Brain pericyte (primary cell): ENCODE measurements at regions not wholly inside any gene's neighbourhood (a gene's known extent, or its start where the extent isn't known, plus 50 kb on each side); places are given as distances from the start of the nearest gene placed in this dataset.

Experiments
- DNase-seq: peaks from one replicate; pipeline ENCODE4 v3.0.0-alpha.2; 2012; ENCODE audit warnings: low read depth, low spot score

DNA sequence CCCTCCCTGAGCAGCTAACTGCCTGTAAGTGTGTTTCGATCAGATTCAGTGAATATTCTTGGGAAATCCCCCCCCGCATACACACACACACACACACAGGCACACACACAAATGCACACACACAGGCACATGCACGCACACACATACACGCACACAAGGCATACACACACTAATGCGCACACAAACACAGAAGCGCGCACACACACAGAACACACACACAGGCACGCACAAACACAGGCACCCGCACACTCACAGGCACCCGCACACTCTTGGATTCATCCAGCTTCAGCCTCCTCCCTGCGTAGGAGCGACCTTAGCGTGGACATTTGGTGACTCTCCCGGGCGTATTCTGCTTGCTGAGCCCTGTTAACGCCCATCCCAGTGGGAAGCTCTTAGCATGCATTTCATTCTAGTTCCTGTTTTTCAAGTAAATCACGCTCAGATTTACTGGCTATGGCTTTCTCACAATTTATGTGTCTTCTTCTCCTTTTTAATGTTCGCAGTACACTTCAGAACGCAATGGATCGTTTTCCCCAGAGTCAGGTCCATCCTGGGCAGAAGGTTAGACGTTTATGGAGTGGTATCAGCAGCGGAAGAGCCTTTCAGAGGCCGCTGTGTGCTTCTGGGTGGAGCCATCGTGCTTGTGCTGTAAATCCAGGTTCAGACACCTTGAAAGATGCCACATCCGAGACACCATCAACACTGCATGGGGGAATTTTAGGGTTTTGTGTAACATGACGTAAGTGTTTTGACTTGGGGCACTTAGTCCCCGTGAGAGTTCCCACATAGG is 656.6 kb downstream of the GALR1 start:
- no peak for DNase-seq

DNA sequence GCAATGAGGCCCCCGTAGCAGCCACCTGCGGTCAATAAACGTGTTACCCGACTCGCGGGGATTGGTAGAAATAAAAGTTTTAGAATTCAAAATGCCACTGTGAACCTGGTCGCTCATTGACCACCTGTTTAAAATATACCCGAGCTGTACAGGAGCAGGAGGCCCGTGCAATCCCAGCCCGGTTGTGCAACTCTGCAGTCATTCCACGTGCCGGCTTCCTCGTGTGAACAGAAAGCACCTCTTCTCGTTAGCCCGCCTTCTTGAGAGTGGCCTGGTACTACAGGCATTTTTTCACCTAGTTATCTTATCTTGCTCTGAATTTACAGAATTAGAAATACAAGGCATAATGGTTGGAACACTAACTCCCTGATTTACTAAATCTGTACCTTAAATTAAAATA is 660.7 kb downstream of the GALR1 start:
- no peak for DNase-seq

DNA sequence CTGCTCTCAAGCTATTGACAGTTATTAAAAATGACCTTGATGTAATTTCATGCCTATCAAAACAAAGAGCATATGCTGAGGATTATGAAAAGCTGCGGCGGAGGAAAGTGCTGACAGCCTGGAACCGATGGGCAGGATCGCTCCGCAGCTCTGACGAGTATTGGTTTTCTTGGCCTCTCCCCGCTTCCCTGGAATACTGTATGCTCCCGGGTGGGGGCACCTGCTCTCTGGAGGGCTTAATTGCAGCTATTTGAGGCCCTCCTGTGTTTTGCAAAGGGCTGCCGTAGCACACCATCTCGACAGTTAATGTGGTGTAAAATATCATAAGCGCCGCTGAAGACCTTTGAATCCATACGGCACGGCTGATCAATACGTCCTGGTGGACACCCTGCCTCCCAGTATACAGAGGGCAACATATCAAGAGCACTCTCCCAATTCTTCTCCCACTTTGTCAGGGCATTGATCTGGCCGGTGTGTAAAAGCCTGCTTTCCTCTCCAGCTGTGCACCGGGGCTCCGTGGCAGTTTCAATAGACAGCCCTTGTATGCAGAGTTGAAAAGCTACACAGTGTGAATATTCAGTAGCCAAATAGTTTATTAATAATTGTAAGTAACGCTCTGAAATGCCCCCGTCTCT is 662.4 kb downstream of the GALR1 start:
- no peak for DNase-seq

DNA sequence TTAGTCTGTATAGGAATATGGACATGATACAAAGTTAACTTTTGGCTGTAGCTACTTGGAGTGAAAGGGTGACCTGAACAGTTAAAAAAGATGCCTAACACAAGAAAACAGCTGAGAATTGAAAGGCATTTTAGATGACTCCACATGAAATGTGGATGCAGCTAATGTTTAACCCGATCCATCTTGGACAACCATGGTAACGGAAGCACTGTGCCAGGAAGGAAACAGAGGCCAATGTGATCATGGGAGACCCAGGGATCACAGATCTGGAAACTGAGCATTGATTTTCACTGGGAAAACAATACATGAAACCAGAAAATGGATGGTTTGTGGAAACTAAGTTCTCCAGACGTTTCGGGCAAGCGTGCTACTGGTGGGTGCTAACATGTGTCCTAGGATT is 669.1 kb downstream of the GALR1 start:
- no peak for DNase-seq

DNA sequence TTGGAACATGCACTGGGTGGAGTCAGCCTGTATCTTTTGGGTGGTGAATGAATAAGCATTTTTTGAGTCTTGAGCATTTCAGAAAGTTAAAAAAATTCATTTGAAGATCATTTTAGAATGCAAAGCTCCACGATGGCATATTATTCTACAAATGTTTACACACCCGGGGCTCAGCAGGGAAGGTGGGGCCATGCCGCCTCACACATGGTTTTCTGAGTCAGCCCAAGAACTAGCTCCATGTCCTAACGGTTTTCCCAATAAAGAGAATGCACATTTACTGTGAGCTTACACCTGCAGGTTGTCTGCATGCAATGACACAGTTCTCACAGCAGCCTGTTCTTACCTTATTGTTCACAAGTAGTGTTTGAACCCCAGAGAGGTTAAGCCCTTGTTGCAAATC is 670.3 kb downstream of the GALR1 start:
- no peak for DNase-seq

DNA sequence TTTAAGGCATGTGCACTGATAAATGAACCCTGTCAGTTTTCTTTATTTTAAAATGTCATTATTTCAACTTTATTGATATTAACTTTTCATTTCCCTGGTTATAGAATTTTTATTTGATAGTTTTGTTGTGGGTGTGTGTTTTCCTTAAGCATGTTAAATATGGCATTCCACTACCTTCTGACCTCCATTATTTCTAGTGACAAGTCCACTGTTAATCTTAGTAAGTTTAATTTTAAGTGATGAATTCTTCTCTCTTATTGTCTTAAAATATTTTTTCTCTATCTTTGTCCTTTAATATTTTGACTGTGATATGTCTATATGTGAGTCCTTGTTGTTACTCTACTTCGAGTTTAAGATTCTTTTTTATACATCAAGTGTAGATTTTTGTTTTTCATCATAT is 685.7 kb downstream of the GALR1 start:
- DNase-seq = no peak

DNA sequence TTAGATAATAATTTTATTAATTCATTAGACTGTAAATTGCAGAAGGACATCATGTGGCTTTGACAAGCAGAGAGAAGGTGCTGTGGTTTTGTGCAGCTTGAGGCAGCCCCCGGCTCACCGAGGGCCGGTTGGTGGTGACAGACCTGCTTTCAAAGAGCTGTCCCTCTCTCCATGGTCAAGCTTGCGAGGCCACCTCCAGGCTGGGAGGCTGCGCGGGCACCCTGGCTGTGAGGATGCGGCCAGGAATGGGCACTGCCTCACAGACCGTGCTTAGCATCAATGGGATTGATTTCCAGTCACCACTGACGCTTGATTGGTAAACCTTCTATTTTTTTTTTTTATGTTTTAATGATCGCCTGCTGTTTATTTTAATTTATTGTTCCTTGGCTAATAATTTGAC is 690.9 kb downstream of the GALR1 start:
- DNase-seq = no peak

DNA sequence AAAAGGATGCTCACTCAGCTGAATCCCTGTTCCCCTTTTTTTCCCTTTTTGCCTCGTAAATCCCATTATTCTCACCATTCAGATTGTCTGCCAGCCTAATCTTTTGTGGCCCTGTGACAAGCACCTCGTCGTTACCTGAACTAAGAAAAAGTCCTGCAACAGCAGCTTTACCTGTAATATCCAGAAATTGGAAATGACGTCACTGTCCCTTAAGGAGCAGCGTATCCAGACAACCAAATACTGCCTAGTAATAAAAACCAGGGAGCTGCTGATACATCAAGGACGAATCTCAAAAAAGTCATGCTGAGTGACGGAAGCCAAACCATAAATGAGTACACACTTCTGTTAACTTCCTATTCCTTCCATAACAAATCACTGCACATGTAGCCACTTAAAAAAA is 694.9 kb downstream of the GALR1 start:
- no peak for DNase-seq

DNA sequence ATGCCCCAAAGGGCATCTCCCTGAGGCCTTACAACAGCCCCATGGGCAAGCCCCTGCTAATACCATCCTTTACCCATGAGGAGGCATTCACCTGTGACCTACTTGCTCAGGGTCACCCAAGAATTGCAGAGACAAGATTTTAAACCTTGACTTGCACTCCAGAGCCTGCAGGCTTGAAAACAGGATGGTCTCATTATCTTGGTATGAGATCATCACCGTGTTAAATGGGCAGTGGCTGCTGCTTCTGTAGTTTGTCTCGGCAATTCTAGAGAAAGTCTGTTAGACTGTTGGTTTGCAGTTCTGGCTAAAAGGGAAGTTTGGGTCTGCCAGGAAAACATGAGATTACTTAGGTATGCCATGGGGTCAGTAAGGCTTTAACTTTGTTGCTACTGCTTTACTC is 698.9 kb downstream of the GALR1 start:
- no peak for DNase-seq

DNA sequence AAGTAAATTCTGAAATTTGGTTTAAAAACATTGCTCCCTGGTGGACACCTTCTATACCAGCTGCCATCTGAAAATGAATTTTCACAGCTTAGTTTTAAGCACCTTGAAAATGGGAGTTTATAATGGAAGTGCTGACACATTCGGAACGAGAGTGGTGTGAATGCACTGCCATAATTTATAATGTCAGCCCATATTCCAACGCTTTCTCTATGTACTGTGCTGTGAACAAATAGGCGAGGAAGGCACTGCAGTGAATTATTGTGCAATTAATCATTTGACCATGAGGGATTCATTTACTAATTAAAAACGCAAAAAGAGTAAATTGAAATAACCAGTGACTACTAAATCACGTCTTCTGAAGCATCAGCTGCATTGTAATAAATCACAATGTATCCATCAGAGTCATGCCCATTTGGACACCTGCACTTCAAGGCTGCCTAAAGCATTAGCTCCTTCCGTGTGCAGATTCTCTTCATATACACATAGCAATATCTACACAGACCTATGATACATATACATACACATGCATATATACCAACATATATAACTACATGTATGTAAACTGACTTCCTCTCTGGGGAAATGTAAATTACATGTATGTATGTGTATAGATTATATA is 699.8 kb downstream of the GALR1 start:
- DNase-seq = no peak

DNA sequence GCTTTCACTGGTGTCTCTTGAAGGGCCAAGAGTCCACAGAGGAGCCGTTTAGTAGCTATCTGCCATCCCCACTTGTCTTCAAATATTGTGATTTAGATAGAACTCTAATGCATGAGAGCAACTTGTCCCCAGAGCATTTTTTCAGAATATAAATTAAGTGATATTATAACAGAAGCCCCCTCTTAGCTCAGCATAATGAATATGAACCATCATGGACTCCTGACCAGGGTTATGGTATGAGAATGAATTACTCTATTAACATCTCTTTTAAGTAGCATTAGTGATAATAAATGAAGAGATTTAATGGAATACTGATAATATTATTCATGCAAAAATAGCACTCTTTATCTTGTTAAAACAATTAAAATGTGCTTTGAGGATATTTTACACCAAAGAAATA is 709.6 kb downstream of the GALR1 start:
- no peak for DNase-seq

DNA sequence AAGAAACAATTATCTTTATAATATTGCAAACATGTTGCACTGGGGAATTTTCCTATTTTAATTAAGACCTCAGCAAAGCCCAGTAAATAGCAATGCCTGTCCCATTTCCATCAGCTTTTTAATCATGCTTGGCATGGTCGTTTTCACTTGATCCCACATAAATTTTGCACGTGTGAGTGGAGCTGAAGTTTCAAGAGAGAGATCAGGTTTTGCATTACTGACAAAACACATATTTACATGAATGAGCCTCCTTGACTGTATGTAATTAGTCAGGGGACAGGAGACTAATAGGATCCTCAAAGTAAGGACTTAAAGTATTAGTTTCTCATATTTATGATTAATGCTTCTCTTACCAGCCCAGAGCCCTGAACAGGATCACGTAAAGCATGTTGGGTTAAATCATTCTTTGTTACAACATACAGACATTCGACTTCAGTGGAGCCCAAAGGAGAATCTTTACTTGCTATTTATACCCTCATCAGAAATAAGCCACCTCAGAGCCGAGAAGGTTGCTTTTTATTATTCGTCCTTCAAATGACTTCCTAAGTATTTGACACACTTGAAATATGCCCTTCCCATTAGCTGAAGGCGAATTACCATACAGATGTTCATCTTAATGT is 711.3 kb downstream of the GALR1 start:
- DNase-seq = no peak

DNA sequence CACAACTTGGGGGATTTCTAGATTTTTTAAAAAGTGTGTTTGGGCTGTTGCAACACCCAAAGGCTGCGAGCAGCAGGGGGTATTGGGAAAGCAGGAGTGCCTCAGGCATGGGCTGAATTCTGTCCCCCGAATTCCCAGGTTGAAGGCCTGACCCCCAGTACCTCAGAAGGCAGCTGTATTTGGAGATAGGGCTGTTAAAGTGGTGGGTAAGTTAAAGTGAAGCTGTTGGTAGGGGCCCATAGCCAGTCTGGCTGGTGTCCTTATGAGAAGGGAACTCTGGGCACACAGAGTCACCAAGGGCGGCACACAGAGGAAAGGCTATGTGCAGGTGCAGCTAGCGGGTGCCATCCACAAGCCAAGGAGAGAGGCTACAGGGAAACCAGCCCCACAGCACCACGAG is 717.4 kb downstream of the GALR1 start:
- no peak for DNase-seq

DNA sequence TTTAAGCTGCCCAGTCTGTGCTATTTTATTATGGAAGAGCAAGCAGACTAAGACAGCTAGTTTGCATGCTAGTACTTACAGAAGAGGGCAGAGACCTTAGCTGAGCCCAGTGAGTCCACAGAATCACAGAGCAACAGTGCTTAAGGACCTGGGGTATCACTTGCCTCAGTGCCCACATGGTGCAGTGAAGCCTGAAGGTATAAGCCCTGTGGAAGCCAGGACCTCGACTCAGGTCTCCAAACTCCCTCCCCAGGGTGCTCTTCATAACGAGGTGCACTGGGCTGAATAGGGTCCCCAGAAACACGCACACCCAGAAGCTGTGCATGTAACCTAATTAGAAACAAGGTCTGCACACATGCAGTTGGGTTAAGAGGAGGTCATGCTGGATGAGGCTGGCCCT is 718.1 kb downstream of the GALR1 start:
- no peak for DNase-seq

DNA sequence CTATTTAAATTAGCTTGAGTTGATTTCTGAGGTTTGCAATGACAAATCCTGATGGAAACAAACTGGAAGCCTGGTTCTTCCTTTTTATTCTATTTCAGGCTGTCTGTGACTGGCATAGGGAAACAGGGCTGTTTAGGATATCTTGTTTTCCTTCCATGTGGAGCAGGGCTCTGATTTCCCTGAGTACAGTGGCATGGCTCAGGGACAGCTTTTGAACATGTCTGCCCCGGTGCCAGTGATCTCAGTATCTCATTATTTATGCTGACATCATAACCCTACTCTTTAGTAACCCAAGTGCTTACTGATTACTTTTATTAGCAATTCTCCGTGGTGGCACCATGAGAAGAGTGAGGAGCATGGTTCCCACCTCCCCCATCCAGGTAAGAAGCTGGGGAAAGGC is 720.3 kb downstream of the GALR1 start:
- DNase-seq = no peak

DNA sequence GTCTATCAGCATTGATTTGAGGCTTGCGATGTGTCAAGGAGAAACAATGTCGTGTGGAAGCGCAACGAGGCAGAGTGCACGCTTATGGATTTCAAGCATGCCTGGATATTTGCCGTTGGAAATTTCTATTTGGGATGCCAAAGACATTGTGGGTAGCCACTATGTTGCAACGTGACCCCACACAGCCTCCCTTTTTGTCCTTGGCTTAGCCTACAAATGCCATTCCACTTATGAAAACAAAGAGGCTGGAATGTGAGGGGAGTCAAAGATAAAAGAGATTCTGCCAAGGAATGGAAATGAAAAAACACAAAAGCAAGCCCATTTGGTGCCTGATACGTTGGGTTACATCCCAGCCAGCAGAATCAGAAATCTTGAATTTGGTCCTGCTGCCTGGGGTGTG is 721.2 kb downstream of the GALR1 start:
- DNase-seq = no peak

DNA sequence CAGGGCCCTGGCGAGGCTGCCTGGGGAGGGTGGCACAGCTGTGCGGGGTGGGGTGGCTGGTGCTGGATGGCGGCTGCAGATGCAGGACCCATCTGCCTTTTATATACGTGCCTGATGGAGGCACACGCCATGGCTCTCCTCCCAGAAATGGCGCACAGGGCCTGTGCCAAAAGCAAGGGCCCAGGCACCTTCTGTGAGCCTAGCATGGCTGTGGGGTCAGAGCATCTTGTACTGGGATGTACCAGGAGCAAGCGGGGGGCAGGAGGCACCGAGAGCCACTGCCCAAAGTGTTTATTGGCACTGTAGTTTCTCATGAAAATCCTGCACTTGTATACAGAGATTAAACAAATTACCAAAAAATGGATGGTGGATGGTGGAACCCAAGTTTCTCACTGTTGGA is 724.1 kb downstream of the GALR1 start:
- DNase-seq = no peak

DNA sequence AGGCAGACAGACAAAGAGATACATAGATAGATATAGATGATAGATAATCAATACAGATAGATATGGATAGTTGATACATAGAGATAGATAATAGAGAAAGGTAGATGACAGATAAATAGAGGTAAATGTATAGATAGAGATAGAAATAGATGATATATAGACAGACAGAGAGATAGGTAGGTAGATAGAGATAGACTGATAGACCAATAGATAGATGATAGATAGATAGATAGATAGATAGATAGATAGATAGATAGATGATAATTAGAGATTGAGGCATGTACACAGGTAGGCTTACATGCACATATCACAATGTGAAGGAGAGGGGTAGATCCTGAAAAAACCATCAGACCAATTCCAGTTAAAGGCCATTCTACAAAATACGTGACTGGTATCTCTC is 724.7 kb downstream of the GALR1 start:
- no peak for DNase-seq

DNA sequence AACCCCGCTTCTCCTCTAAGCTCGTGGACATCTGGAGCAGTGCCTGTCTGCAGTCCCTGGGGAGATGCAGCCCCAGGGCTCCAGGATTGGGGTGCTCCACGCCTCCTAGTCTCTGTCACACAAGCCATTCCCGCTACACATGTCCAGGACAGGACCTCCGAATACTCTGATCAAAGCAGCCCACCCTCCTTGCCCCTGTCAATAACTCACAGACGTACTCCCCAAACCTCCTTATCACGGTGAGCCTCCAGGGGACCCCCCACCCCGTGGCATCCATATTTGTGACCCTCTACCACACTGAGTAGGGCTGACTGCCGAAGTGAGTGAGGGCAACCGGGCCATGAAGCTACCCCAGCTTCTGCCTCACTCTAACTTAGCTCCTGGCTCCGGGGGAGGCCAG is 727.7 kb downstream of the GALR1 start:
- no peak for DNase-seq

DNA sequence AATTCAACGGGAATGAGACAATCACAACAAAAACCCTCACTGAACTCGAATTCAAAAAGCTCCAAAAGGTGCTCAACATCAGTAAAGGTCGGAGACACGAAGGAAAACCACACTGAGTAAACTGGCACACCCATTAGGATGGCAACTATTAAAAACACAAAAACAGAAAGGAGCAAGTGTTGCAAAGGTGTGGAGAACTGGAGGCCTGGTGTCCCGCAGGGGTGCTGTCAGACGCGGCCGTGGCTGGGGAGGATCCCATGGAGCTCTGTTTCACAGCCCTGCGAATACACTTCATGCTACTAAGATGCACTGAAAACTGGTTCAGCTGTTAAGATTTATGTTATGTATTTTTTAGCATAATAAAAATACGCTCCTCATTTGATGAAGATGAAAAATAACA is 730.6 kb downstream of the GALR1 start:
- no peak for DNase-seq

DNA sequence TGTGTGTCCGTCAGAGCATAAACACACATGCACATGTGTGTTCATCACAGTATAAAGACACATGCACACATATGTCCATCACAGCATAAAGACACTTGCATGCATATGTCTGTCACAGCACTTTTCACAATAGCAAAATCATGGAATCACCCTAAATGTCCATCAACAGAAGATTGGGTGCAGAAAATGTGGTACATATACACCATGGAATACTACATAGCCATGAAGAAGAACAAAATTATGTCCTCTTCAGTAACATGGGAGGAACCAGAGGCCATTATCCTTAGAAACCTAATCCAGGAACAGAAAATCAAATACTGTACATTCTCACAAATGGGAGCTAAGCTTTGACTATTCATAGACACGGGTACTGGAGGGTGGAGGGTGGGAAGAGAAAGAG is 732.2 kb downstream of the GALR1 start:
- DNase-seq = no peak

DNA sequence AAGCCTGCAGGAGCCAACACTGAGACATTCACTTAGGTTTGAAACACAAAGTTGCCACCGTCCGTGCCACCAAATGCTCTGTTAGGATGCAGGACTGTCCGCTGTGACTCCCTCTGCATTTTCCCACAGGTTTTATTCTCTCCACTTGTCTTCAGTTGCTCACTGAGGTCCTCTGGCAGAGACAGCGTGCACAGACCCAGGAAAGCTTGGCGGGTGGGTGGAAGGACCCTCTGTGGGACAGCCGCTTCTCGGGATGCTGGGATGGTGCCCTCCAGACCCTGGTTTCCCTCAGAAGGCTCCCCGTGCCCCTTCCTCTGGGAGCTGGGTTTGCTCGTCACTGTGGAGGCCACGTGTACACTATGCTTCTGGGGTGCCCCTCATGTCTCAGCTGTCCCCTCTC is 733.6 kb downstream of the GALR1 start:
- DNase-seq = no peak

DNA sequence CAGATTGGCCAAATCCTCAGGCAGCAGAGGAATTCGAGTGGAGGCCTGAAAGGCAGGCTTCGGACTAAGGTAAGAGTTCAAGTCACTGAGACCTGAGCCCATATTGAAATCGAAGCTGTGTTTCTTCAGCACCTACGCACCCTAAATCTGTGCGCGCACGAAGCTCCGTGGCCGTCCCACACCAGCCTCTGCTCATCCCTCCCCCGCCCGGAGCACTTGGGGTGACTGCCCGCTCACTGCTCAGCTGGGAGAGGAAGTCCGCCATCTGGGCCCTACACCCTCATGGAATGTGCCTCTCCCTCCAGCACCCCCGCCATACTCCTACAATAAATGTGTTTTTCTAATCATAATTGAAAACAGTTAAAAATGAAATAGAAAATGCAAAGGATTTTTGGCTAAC is 734.5 kb downstream of the GALR1 start:
- DNase-seq = no peak
